GM19035 (cell line): ENCODE measurements at regions not wholly inside any gene's neighbourhood (a gene's known extent, or its start where the extent isn't known, plus 50 kb on each side); places are given as distances from the start of the nearest gene placed in this dataset.
"Not testable (repeated sequence)": the region's sequence is repeated elsewhere in the genome, so short reads cannot be mapped to it uniquely, and the experiment has no call there.

ENCODE experiments used
- ATAC-seq: cut with Tn5 transposase; IDR thresholded peaks from one replicate; pipeline ENCODE4 v1.9.1; 2021; ENCODE audit not compliant: unreplicated experiment

- no peak for ATAC-seq
Measured at GRCh38 chr3:127420829-127421228, 133.0 kb upstream of the PRR20G start.

GRCh38 chr3:127419641-127420553 is 132.1 kb upstream of the PRR20G start:
- ATAC-seq = no peak

GRCh38 chr3:127419182-127419581 is 131.3 kb upstream of the PRR20G start:
- no peak for ATAC-seq

GRCh38 chr3:127418560-127419147 is 130.8 kb upstream of the PRR20G start:
- ATAC-seq = no peak

GRCh38 chr3:127417709-127418559 is 130.1 kb upstream of the PRR20G start:
- ATAC-seq = no peak

GRCh38 chr3:127413871-127414270 is 126.0 kb upstream of the PRR20G start:
- ATAC-seq = no peak

GRCh38 chr3:127413318-127413673 is 125.5 kb upstream of the PRR20G start:
- ATAC-seq = no peak

- ATAC-seq = no peak
Measured at GRCh38 chr3:127412578-127413317, 124.9 kb upstream of the PRR20G start.

GRCh38 chr3:127411875-127412274 is 124.0 kb upstream of the PRR20G start:
- ATAC-seq = not testable (repeated sequence)

GRCh38 chr3:127411083-127411727 is 123.4 kb upstream of the PRR20G start:
- no peak for ATAC-seq

GRCh38 chr3:127410678-127411077 is 122.8 kb upstream of the PRR20G start:
- no peak for ATAC-seq

- ATAC-seq = no peak
Measured at GRCh38 chr3:127410137-127410488, 122.3 kb upstream of the PRR20G start.

GRCh38 chr3:127409421-127410136 is 121.7 kb upstream of the PRR20G start:
- ATAC-seq = no peak

- ATAC-seq = no peak
Measured at GRCh38 chr3:127408684-127409420, 121.0 kb upstream of the PRR20G start.

- ATAC-seq = no peak
Measured at GRCh38 chr3:127408022-127408683, 120.3 kb upstream of the PRR20G start.

GRCh38 chr3:127407026-127407939 is 119.4 kb upstream of the PRR20G start:
- ATAC-seq = no peak

GRCh38 chr3:127406309-127407025 is 118.6 kb upstream of the PRR20G start:
- ATAC-seq = no peak
